DOHH2 (cell line): ENCODE measurements at regions not wholly inside any gene's neighbourhood (a gene's known extent, or its start where the extent isn't known, plus 50 kb on each side); places are given as distances from the start of the nearest gene placed in this dataset.

Experiments
- H3F3A ChIP-seq: fragments of 200-600 bp; sonication (generic), shearing (Covaris generic); 2 replicates; pipeline ENCODE4 v1.6.0; 2016; ENCODE audit warnings: antibody characterized with exemption, mild to moderate bottlenecking; ENCODE audit not compliant: control insufficient read depth, insufficient read depth
- H3K27ac ChIP-seq: fragments of 200-600 bp; sonication (generic); 2 replicates; pipeline ENCODE4 v1.5.1; 2014; ENCODE audit warnings: low read depth, mild to moderate bottlenecking, low read length, moderate library complexity
- H3K27me3 ChIP-seq: fragments of 200-600 bp; sonication (generic); 2 replicates; pipeline ENCODE4 v1.6.1; 2014; ENCODE audit warnings: mild to moderate bottlenecking, low read length, mixed read lengths; ENCODE audit not compliant: control insufficient read depth
- H3K36me3 ChIP-seq: fragments of 200-600 bp; sonication (generic); 2 replicates; pipeline ENCODE4 v1.6.1; 2014; ENCODE audit warnings: mild to moderate bottlenecking, low read length, moderate library complexity, mixed read lengths; ENCODE audit not compliant: control insufficient read depth
- H3K4me1 ChIP-seq: fragments of 200-600 bp; sonication (generic); 2 replicates; pipeline ENCODE4 v1.6.1; 2014; ENCODE audit warnings: mild to moderate bottlenecking, low read length, mixed read lengths; ENCODE audit not compliant: control insufficient read depth
- H3K4me2 ChIP-seq: fragments of 200-600 bp; sonication (generic); 2 replicates; pipeline ENCODE4 v1.6.0; 2014; ENCODE audit warnings: mild to moderate bottlenecking, low read length, moderate library complexity
- H3K4me3 ChIP-seq: fragments of 200-600 bp; sonication (generic); 2 replicates; pipeline ENCODE4 v1.5.1; 2014; ENCODE audit warnings: mild to moderate bottlenecking, low read length, mixed read lengths
- H3K79me2 ChIP-seq: fragments of 200-600 bp; sonication (generic); 2 replicates; pipeline ENCODE4 v1.6.1; 2014; ENCODE audit warnings: mild to moderate bottlenecking, low read length, mixed read lengths; ENCODE audit not compliant: control insufficient read depth
- H3K9me2 ChIP-seq: fragments of 200-600 bp; sonication (generic); replicated peaks from 2 replicates; pipeline ENCODE4 v1.6.1; 2014; ENCODE audit warnings: mild to moderate bottlenecking, low read length, mixed read lengths; ENCODE audit not compliant: control insufficient read depth
- H3K9me3 ChIP-seq: fragments of 200-600 bp; sonication (generic); 2 replicates; pipeline ENCODE4 v1.6.1; 2014; ENCODE audit warnings: antibody characterized with exemption, low read length, mixed read lengths; ENCODE audit not compliant: control insufficient read depth, insufficient read depth
- H4K20me1 ChIP-seq: fragments of 200-600 bp; sonication (generic); 2 replicates; pipeline ENCODE4 v1.6.0; 2014; ENCODE audit warnings: low read depth, mild to moderate bottlenecking, antibody characterized with exemption, low read length, moderate library complexity; ENCODE audit not compliant: control insufficient read depth, insufficient read depth
- EZH2phosphoT487 ChIP-seq: fragments of 200-600 bp; sonication (generic); IDR thresholded peaks from 2 replicates; pipeline ENCODE4 v1.6.1; 2017; ENCODE audit warnings: borderline replicate concordance, mild to moderate bottlenecking, antibody characterized with exemption, low read length, moderate library complexity, mixed read lengths
- TF ChIP-seq, protein P1 (sequence below): fragments of 200-600 bp; sonication (generic); IDR thresholded peaks from one replicate; pipeline ENCODE4 v1.5.1; 2014; ENCODE audit warnings: antibody characterized with exemption, mild to moderate bottlenecking, low read depth, low read length; ENCODE audit not compliant: poor library complexity, severe bottlenecking

DNA sequence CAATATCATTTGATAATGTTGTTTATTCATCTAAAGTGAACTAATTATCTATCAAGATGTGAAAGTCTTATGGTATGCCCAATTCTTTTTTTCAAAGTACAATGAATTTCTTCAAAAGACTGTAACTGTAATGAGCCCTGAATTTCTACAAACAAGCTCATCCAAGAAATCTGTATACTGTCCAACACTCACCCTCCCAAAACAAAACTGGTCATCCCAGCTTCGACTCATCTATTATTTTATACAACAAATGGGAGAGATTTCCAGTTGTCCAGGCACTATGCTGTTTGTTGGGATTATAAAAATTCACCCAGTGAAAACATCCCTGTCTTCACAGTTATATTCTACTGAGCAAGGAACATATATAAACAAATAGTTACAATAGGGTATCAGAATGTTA lies 806.9 kb downstream of the TNS3 start:
- no peak overlapping the region for H3K27ac ChIP-seq
- H3K4me1 ChIP-seq: no peaks in the 10 kb centered on the region
- no peaks in the 10 kb centered on the region for H3K27me3 ChIP-seq
- H3K36me3 ChIP-seq: no peaks in the 10 kb centered on the region
- no peak overlapping the region for H3K4me2 ChIP-seq
- H3K9me2 ChIP-seq: no peaks in the 10 kb centered on the region
- H3F3A ChIP-seq: no peaks in the 10 kb centered on the region
- no peak for TF ChIP-seq EZH2phosphoT487
- TF ChIP-seq, protein P1, sequence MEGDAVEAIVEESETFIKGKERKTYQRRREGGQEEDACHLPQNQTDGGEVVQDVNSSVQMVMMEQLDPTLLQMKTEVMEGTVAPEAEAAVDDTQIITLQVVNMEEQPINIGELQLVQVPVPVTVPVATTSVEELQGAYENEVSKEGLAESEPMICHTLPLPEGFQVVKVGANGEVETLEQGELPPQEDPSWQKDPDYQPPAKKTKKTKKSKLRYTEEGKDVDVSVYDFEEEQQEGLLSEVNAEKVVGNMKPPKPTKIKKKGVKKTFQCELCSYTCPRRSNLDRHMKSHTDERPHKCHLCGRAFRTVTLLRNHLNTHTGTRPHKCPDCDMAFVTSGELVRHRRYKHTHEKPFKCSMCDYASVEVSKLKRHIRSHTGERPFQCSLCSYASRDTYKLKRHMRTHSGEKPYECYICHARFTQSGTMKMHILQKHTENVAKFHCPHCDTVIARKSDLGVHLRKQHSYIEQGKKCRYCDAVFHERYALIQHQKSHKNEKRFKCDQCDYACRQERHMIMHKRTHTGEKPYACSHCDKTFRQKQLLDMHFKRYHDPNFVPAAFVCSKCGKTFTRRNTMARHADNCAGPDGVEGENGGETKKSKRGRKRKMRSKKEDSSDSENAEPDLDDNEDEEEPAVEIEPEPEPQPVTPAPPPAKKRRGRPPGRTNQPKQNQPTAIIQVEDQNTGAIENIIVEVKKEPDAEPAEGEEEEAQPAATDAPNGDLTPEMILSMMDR: no peak
- no peak overlapping the region for H3K4me3 ChIP-seq
- H3K79me2 ChIP-seq: no peaks in the 10 kb centered on the region
- peaks cover 2% of the 10 kb centered on the region; the same call in 1 of the 2 replicates for H3K9me3 ChIP-seq
- H4K20me1 ChIP-seq: no peaks in the 10 kb centered on the region

DNA sequence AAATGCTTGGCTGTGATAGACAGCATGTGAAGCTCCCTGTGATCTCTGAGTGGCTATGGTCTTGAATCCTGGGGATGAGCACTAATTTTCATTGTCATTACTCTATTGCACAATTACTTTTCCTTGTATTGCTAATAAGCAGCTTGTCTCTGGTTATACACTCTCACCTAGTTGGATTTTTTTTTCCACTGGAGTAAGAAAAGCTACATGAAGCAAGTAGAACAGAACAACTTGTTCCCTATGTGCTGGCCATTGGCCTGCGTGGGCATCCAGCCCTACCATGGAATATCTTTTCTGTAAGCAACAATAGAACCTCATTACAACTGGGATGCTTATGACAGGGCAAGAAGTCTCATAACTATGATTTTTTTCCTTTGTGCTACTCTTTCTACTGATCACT lies 807.4 kb downstream of the TNS3 start:
- H3K36me3 ChIP-seq: no peaks in the 10 kb centered on the region
- peaks cover 6% of the 10 kb centered on the region; the same call in 1 of the 2 replicates for H3K9me3 ChIP-seq
- H3K4me2 ChIP-seq: no peak overlapping the region
- H3K27ac ChIP-seq: no peak overlapping the region
- H3K27me3 ChIP-seq: no peaks in the 10 kb centered on the region
- no peaks in the 10 kb centered on the region for H3K9me2 ChIP-seq
- no peak for TF ChIP-seq EZH2phosphoT487
- TF ChIP-seq, protein P1: no peak
- no peaks in the 10 kb centered on the region for H4K20me1 ChIP-seq
- no peaks in the 10 kb centered on the region for H3F3A ChIP-seq
- no peaks in the 10 kb centered on the region for H3K4me1 ChIP-seq
- no peaks in the 10 kb centered on the region for H3K79me2 ChIP-seq
- no peak overlapping the region for H3K4me3 ChIP-seq

DNA sequence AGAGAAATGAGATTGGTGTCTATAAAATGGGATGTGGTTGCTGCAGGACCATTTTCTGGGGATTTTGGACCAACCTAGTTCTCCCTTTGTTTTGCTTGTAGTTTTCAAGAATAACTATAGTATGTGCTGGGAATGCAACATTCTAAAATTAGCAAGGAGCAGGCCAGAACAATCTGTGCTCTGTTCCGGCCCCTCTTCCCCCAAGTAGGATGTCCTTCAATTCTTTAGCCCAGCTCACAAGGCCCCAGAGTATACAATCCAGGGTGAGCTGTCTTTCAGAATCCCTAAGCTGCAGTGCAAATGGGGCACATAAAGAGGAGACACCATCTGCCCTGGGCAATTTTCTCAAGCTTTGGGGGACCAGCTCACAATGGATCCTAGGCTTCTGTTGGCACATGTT lies 809.1 kb downstream of the TNS3 start:
- Histone ChIP-seq H3K4me3 (no peak overlapping the region), H3F3A (no peaks in the 10 kb centered on the region), H3K4me2 (no peak overlapping the region), H3K79me2 (no peaks in the 10 kb centered on the region), H3K27ac (no peak overlapping the region), H3K4me1 (no peaks in the 10 kb centered on the region), H3K9me2 (no peaks in the 10 kb centered on the region), H4K20me1 (no peaks in the 10 kb centered on the region), H3K9me3 (peaks cover 15% of the 10 kb centered on the region; the same call in 1 of the 2 replicates), H3K36me3 (no peaks in the 10 kb centered on the region), H3K27me3 (no peaks in the 10 kb centered on the region)
- TF ChIP-seq EZH2phosphoT487: no peak
- TF ChIP-seq, protein P1: no peak

DNA sequence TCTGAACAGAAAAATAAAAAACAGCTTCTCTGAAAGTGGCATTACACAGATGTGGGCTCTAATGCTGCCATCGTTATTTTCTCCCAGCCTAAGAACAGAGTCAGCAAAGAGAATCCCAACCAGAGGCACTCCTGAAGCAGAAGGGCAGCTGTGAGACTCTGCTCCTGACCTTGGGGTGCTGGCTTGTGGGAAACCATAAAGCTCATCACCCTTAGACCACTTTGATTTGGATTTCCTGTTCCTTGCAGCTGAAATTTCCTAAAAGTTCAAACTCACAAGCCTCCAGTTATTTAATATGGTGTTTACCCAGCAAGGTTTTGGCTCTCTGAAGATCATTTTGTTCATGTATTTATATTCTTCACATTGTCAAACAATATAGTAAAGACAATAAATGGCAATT lies 814.8 kb downstream of the TNS3 start:
- Histone ChIP-seq H3K9me3 (peaks cover 15% of the 10 kb centered on the region; the same call in 1 of the 2 replicates), H3K27ac (no peak overlapping the region), H3K79me2 (no peaks in the 10 kb centered on the region), H3F3A (no peaks in the 10 kb centered on the region), H3K27me3 (no peaks in the 10 kb centered on the region), H3K36me3 (no peaks in the 10 kb centered on the region), H3K4me3 (no peak overlapping the region), H3K4me2 (no peak overlapping the region), H4K20me1 (no peaks in the 10 kb centered on the region), H3K9me2 (no peaks in the 10 kb centered on the region), H3K4me1 (no peaks in the 10 kb centered on the region)
- no peak for TF ChIP-seq EZH2phosphoT487
- TF ChIP-seq, protein P1: no peak
